ENCODE measurements at regions not wholly inside any gene's neighbourhood (a gene's known extent, or its start where the extent isn't known, plus 50 kb on each side); places are given as distances from the start of the nearest gene placed in this dataset.

GRCh38 chr5:17772232-17772631, 138.0 kb downstream of the TAF11L14 start:
- no peak overlapping the region for H3K9ac ChIP-seq (ENCODE audit: insufficient read depth, low read length)
- H3K4me2 ChIP-seq (ENCODE audit: extremely low read depth, insufficient read depth, low read length) = no peak overlapping the region
- no peaks in the 10 kb centered on the region for H3K79me2 ChIP-seq (ENCODE audit: control insufficient read depth, insufficient read depth, low read length)
- H2AFZ ChIP-seq (ENCODE audit: low read length) = no peak overlapping the region
- no peaks in the 10 kb centered on the region for H3K9me3 ChIP-seq (ENCODE audit: control insufficient read depth, insufficient read depth, low read depth, low read length)
- no peaks in the 10 kb centered on the region for H3K4me1 ChIP-seq (ENCODE audit: control insufficient read depth, extremely low read depth, insufficient read depth, low read length)
- H3K27me3 ChIP-seq (ENCODE audit: control insufficient read depth, insufficient read depth, low read length) = no peaks in the 10 kb centered on the region
- no peak overlapping the region for H3K27ac ChIP-seq (ENCODE audit: insufficient read depth, low read length)
- no peak for DNase-seq (ENCODE audit: low read depth in 2 of 2)
- no peaks in the 10 kb centered on the region for H4K20me1 ChIP-seq (ENCODE audit: control insufficient read depth, extremely low read depth, insufficient read depth, low read length)
- TF ChIP-seq EZH2 (IDR thresholded peaks at IDR 0.05; ENCODE audit: low read length, missing control alignments) = no peak
- no peak for TF ChIP-seq CTCF (conservative IDR thresholded peaks at IDR 0.05 in 1 of 2, IDR thresholded peaks at IDR 0.05 in 1 of 2; ENCODE audit: low read depth in 1 of 2, low read length in 2 of 2)
- H3K36me3 ChIP-seq (ENCODE audit: control insufficient read depth, insufficient read depth, low read length) = no peaks in the 10 kb centered on the region
- no peak overlapping the region for H3K4me3 ChIP-seq (replicated peaks in 1 of 4; ENCODE audit: control extremely low read depth in 1 of 4, insufficient read depth in 1 of 4, low read depth in 3 of 4, low read length in 4 of 4)

- Histone ChIP-seq H3K27ac (ENCODE audit: insufficient read depth, low read length) (no peak overlapping the region), H3K4me1 (ENCODE audit: control insufficient read depth, extremely low read depth, insufficient read depth, low read length) (no peaks in the 10 kb centered on the region), H4K20me1 (ENCODE audit: control insufficient read depth, extremely low read depth, insufficient read depth, low read length) (no peaks in the 10 kb centered on the region), H3K4me3 (replicated peaks in 1 of 4; ENCODE audit: control extremely low read depth in 1 of 4, insufficient read depth in 1 of 4, low read depth in 3 of 4, low read length in 4 of 4) (no peak overlapping the region), H3K27me3 (ENCODE audit: control insufficient read depth, insufficient read depth, low read length) (no peaks in the 10 kb centered on the region), H3K4me2 (ENCODE audit: extremely low read depth, insufficient read depth, low read length) (no peak overlapping the region), H3K9me3 (ENCODE audit: control insufficient read depth, insufficient read depth, low read depth, low read length) (no peaks in the 10 kb centered on the region), H3K9ac (ENCODE audit: insufficient read depth, low read length) (no peak overlapping the region), H2AFZ (ENCODE audit: low read length) (no peak overlapping the region), H3K36me3 (ENCODE audit: control insufficient read depth, insufficient read depth, low read length) (no peaks in the 10 kb centered on the region), H3K79me2 (ENCODE audit: control insufficient read depth, insufficient read depth, low read length) (no peaks in the 10 kb centered on the region)
- TF ChIP-seq CTCF (conservative IDR thresholded peaks at IDR 0.05 in 1 of 2, IDR thresholded peaks at IDR 0.05 in 1 of 2; ENCODE audit: low read depth in 1 of 2, low read length in 2 of 2) (no peak), EZH2 (IDR thresholded peaks at IDR 0.05; ENCODE audit: low read length, missing control alignments) (no peak)
- DNase-seq (ENCODE audit: low read depth in 2 of 2) = no peak
Observed at GRCh38 chr5:17785774-17786173, 151.5 kb downstream of the TAF11L14 start.

GRCh38 chr5:17788351-17788750, 154.1 kb downstream of the TAF11L14 start:
- no peak for DNase-seq (ENCODE audit: low read depth in 2 of 2)
- TF ChIP-seq EZH2 (IDR thresholded peaks at IDR 0.05; ENCODE audit: low read length, missing control alignments) = no peak
- TF ChIP-seq CTCF (conservative IDR thresholded peaks at IDR 0.05 in 1 of 2, IDR thresholded peaks at IDR 0.05 in 1 of 2; ENCODE audit: low read depth in 1 of 2, low read length in 2 of 2) = no peak

More at GRCh38 chr5:17788351-17788750, 154.1 kb downstream of the TAF11L14 start:
- Histone ChIP-seq H2AFZ (ENCODE audit: low read length) (no peak overlapping the region), H3K4me1 (ENCODE audit: control insufficient read depth, extremely low read depth, insufficient read depth, low read length) (no peaks in the 10 kb centered on the region), H3K9ac (ENCODE audit: insufficient read depth, low read length) (no peak overlapping the region), H3K4me3 (replicated peaks in 1 of 4; ENCODE audit: control extremely low read depth in 1 of 4, insufficient read depth in 1 of 4, low read depth in 3 of 4, low read length in 4 of 4) (no peak overlapping the region), H3K27ac (ENCODE audit: insufficient read depth, low read length) (no peak overlapping the region), H3K79me2 (ENCODE audit: control insufficient read depth, insufficient read depth, low read length) (no peaks in the 10 kb centered on the region), H3K4me2 (ENCODE audit: extremely low read depth, insufficient read depth, low read length) (no peak overlapping the region), H3K27me3 (ENCODE audit: control insufficient read depth, insufficient read depth, low read length) (no peaks in the 10 kb centered on the region), H3K36me3 (ENCODE audit: control insufficient read depth, insufficient read depth, low read length) (no peaks in the 10 kb centered on the region), H4K20me1 (ENCODE audit: control insufficient read depth, extremely low read depth, insufficient read depth, low read length) (no peaks in the 10 kb centered on the region), H3K9me3 (ENCODE audit: control insufficient read depth, insufficient read depth, low read depth, low read length) (no peaks in the 10 kb centered on the region)
